ENCODE measurements at regions not wholly inside any gene's neighbourhood (a gene's known extent, or its start where the extent isn't known, plus 50 kb on each side); places are given as distances from the start of the nearest gene placed in this dataset.

DNA sequence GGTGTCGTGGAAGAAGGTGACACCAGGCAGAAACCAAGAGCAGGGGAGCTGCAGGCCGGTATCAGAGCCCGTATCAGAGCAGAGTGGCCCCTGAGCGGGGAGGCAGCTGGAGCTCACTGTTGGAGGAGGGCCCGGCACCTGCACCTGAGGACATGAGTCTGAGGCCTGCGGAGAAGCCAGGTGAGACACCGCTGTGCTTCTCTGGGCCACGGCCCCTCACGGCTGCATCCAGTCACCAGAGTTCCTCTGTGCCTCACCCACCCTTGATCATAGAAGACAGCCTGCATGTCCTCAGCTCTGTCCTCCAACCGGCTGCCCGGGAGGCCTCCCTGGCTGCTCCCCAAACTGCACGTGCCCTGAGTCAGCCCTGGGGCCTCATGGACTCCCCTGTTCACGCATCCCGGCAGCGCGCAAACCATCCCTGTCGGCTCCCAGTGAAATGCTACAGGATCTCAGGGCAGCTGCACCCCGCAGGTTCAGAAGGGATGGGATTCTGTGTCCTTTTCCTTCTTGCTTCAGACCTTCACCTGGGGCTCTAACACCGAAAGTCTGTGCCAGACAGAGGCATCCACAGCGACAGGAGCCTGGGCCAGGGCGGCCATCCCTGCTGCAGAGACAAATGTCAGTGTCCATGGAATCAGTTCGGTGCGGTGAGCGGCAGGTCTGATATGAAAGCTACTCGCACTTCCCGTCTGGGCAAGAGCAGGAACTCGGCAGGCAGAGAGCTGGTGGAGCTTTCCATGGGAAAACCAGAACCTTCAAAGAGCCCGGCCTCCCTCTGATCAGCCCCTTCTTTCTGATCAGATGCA lies 111.9 kb upstream of the FAM20C start:
- Histone ChIP-seq H3K4me3 (ENCODE audit: low read length) (no peak overlapping the region), H3K4me1 (ENCODE audit: control insufficient read depth, insufficient read depth, low read length) (no peaks in the 10 kb centered on the region), H3K27me3 (ENCODE audit: control insufficient read depth, insufficient read depth) (no peaks in the 10 kb centered on the region), H3K27ac (ENCODE audit: low read length) (no peak overlapping the region), H3K9me3 (ENCODE audit: control insufficient read depth, low read length) (no peaks in the 10 kb centered on the region)
- ATAC-seq (no peak), DNase-seq (peak in 2 of 3 donors; percentile 33)
- intact Hi-C loops (cut with DNase I) = no loop called here
- WGBS = 86% methylated on average over 28 of the region's 28 CpGs

DNA sequence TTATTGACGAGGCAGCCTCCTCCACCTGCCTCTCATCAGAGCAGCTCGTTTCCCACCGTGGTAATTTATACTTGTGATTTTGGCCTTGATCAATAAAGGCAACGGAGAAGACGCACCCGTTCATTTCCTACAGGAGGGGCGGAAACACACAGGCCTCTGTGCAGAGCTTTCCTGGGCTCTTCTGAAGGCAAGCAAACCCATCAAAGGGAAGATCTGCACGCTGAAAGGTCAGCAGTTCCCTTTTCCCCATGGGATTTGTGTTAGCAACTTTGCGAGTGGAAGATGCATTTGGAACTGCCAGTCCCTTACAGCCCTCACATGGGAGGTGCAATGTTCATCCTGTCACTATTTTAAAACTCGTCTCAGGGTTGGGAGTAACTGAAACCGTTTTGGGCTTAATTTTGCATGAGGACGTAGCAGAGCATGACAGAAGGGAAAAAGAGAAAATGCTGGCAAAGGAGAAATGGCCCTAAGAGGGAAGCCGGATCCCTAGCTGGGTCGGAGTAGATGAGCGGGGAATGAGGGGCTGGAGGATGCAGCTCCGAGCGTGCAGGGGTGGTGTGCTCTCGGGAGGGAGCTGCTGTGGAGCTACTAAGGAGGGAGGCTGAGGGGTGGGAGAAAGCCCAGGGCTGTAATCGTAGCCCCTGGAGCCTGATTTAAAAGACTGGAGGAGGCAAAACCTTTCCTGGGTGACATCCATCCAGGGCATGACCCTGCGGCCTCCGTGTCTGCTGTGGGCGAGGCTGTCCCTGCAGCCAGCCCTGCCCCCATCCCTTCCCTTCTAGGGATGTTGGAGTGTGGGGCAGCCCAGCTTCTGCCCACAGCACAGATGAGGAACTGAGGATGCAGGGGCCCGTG lies 111.1 kb upstream of the FAM20C start:
- WGBS = 77% methylated on average over 23 of the region's 23 CpGs
- Histone ChIP-seq H3K9me3 (ENCODE audit: control insufficient read depth, low read length) (no peaks in the 10 kb centered on the region), H3K4me1 (ENCODE audit: control insufficient read depth, insufficient read depth, low read length) (no peaks in the 10 kb centered on the region), H3K27me3 (ENCODE audit: control insufficient read depth, insufficient read depth) (no peaks in the 10 kb centered on the region), H3K4me3 (ENCODE audit: low read length) (no peak overlapping the region), H3K27ac (ENCODE audit: low read length) (no peak overlapping the region)
- intact Hi-C loops (cut with DNase I) = no loop called here
- DNase-seq = peak in 1 of 3 donors; percentile 19
- ATAC-seq = no peak

DNA sequence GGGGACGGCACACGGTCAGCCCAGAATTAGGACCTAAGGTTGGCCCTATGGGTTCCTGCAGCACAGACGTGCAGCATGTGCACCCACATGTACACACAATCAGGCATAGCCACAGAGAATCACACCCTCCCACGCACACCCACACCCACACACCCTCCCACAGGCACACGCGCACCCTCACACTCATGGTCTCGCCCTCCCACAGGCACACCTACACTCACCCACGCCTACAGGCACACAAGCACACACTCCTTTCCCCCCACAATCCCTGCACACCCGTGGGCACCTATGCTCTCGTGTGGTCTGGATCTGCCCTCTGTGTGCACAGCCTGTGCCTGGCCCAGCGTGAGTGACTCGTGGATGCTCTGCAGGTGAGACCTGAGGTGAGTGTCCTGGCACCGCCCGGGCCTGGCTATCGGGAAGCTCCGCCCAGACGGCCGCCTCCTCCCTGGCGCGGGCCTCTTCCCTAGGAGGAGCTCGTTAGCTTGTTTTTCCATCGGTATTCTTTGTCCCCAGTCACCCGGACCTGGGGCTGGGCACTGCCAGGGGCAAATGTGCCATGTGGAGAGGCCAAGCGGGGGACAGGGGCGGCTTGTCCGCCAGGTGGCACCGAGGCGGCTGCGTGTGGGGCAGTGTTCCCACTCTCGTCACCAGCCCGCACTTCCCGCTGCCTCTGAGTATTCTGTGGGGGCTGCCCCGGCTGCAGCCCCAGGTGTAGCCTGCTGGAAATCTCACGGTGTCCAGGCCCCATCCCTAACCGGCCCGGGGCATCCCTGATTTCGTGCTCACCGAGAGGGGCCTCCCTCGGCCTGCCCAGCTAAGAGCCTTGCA lies 110.2 kb upstream of the FAM20C start:
- H3K4me1 ChIP-seq (ENCODE audit: control insufficient read depth, insufficient read depth, low read length) = no peaks in the 10 kb centered on the region
- DNase-seq (peak in 2 of 3 donors; percentile 39 to 54), ATAC-seq (no peak)
- no peak overlapping the region for H3K4me3 ChIP-seq (ENCODE audit: low read length)
- no peak overlapping the region for H3K27ac ChIP-seq (ENCODE audit: low read length)
- WGBS = 77% methylated on average over 39 of the region's 39 CpGs
- no peaks in the 10 kb centered on the region for H3K27me3 ChIP-seq (ENCODE audit: control insufficient read depth, insufficient read depth)
- intact Hi-C loops (cut with DNase I) = no loop called here
- no peaks in the 10 kb centered on the region for H3K9me3 ChIP-seq (ENCODE audit: control insufficient read depth, low read length)

DNA sequence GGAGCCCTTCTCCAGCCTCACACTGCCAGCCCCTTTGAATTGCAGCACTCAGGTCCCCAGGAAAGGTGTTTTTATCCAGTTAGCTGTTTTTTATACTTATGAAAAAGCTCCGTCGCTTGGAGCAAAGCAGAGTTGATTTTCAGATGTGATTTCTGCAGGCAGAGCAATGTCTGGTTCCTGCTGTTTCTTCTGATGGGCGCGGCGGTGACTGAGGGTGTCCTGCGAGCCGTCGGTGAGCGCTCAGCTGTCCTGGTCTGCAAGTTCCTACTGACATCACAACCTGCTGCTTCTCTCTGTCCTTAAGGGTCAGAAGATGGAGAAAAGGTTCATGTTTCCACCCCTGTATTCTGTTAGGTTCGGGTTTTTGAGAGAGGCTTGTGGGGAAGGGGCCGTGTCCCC lies 109.6 kb upstream of the FAM20C start:
- no peaks in the 10 kb centered on the region for H3K27me3 ChIP-seq (ENCODE audit: control insufficient read depth, insufficient read depth)
- H3K9me3 ChIP-seq (ENCODE audit: control insufficient read depth, low read length) = no peaks in the 10 kb centered on the region
- no peak for ATAC-seq
- 85% methylated on average over 11 of the region's 11 CpGs for WGBS
- intact Hi-C loops (cut with DNase I) = no loop called here
- no peaks in the 10 kb centered on the region for H3K4me1 ChIP-seq (ENCODE audit: control insufficient read depth, insufficient read depth, low read length)
- H3K4me3 ChIP-seq (ENCODE audit: low read length) = no peak overlapping the region
- H3K27ac ChIP-seq (ENCODE audit: low read length) = no peak overlapping the region
- DNase-seq = peak in 1 of 3 donors; percentile 27

DNA sequence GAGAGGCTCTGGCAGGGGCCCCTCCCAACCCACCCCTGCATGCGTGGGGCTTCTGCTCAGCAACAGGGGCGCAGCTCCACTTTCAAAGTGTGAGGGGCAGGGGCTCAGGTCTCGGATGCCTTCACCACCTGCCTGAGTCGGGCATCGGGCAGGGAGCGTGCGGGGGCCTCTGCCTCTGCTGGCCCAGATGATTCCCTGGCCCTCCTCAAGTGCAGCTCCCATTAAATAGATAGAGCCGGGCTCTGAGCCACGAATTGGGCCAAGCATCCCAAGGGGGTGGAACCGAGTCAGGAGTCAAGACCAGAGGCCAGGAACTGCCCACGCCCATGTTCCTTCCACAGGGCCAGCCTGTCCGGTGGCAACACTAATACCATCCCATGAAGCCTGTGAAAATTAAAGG lies 108.9 kb upstream of the FAM20C start:
- H3K27ac ChIP-seq (ENCODE audit: low read length) = no peak overlapping the region

DNA sequence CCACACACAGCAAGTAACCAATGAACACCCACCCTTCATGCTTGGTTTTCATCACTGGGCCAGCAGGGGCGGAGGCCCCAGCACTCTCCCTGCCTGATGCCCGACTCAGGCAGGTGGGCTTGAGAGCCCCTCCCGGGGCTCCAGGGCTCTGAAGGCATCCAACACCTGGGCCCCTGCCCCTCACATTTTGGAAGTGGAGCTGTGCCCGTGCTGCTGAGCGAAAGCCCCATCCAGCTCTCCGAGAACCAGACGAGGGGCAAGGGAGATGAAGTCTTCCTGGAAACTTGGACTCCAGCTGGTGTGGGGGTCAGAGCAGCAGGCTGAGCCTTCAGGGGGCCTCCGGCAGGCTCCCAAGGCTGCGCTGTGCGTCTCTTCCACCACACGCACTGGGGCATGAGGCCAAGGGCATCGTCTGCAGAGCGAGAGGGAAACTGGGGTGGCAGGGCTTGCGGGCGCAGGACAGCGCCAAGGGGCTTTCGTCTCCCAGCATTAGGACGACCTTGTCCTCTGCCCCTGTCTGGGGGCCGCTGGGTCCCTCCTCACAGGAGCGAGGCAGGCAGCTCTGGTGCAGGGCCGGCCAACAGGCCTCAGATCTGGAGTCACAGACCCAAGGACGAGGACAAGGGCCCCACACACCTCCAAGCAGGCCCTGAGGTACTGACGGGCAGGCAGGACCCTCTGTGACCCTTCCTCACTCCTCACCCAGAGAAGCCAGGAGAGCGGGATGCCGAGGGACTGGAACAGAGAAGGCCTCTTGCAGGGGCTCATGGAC lies 108.3 kb upstream of the FAM20C start:
- 89% methylated on average over 25 of the region's 25 CpGs for WGBS
- no peaks in the 10 kb centered on the region for H3K27me3 ChIP-seq (ENCODE audit: control insufficient read depth, insufficient read depth)
- H3K9me3 ChIP-seq (ENCODE audit: control insufficient read depth, low read length) = no peaks in the 10 kb centered on the region
- ATAC-seq (no peak), DNase-seq (peak in 2 of 3 donors; percentile 37 to 40)
- no peaks in the 10 kb centered on the region for H3K4me1 ChIP-seq (ENCODE audit: control insufficient read depth, insufficient read depth, low read length)
- H3K27ac ChIP-seq (ENCODE audit: low read length) = no peak overlapping the region
- intact Hi-C loops (cut with DNase I) = no loop called here
- no peak overlapping the region for H3K4me3 ChIP-seq (ENCODE audit: low read length)

More for the DNA sequence above, 108.9 kb upstream of the FAM20C start:
- WGBS = 76% methylated on average over 12 of the region's 12 CpGs
- Histone ChIP-seq H3K27me3 (ENCODE audit: control insufficient read depth, insufficient read depth) (no peaks in the 10 kb centered on the region), H3K4me1 (ENCODE audit: control insufficient read depth, insufficient read depth, low read length) (no peaks in the 10 kb centered on the region), H3K4me3 (ENCODE audit: low read length) (no peak overlapping the region), H3K9me3 (ENCODE audit: control insufficient read depth, low read length) (no peaks in the 10 kb centered on the region)
- DNase-seq (peak in 2 of 3 donors; percentile 44 to 73), ATAC-seq (no peak)
- intact Hi-C loops (cut with DNase I) = no loop called here

DNA sequence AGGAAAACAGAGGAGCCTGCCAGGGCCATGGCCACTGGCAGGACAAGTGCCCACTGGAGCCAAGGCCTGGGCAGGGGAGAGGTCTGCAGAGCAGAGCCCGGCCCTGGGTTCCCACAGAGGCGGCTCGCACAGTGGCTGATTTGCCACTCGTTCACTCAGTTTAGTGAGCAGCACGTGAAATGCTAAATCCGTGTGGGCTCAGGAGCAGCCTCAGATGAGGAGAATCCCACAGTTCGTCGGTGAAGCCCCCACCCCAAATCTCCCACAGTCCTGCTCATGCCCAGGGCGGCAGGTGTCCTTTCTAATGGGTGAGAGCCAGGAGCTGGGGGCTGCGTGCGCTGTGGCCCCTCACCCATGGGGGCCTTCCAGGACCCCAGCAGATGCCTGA lies 107.7 kb upstream of the FAM20C start:
- Histone ChIP-seq H3K4me1 (ENCODE audit: control insufficient read depth, insufficient read depth, low read length) (no peaks in the 10 kb centered on the region), H3K4me3 (ENCODE audit: low read length) (no peak overlapping the region), H3K27me3 (ENCODE audit: control insufficient read depth, insufficient read depth) (no peaks in the 10 kb centered on the region), H3K27ac (ENCODE audit: low read length) (no peak overlapping the region), H3K9me3 (ENCODE audit: control insufficient read depth, low read length) (no peaks in the 10 kb centered on the region)
- DNase-seq = peak in 2 of 3 donors; percentile 26 to 28
- ATAC-seq = no peak
- 93% methylated on average over 11 of the region's 11 CpGs for WGBS
- intact Hi-C loops (cut with DNase I) = no loop called here

DNA sequence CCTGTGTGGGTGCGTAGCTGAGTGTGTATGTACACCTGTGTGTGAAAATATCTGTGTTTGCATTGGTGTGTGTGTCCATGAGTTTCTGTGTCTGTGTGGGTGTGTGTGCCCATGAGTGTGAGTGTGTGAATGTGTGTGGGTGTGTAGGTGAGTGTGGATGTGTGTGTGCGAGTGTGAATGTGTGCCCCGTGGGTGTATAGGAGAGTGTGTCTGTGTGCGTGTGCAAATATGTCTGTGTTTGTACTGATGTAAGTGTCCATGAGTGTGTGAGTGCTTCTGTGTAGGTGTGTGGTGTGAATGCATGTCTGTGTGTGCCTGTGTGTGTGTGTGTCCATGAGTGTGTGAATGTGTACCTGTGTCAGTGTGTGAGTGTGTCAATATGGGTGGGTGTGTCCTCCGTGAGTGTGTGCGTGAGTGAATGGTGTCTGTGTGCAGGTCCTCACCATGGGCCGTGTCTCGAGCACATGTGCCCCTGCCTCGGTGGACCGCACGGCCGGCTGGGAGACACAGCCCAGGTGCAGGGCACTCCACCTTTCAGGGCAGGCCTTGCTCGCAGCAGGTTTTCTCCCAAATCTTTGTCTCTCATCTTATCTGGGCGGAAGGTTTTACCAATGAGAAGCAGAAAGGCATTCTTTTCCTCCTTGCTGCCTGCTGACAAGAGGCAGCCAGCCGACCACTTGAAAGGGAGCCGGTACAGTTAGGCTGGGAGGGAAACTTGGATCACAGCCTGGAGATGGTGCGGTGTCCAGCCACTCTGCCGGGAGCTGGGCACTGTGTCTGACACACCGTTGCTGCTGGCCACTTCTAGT lies 107.1 kb upstream of the FAM20C start:
- Histone ChIP-seq H3K27ac (ENCODE audit: low read length) (no peak overlapping the region), H3K9me3 (ENCODE audit: control insufficient read depth, low read length) (no peaks in the 10 kb centered on the region), H3K4me3 (ENCODE audit: low read length) (no peak overlapping the region), H3K27me3 (ENCODE audit: control insufficient read depth, insufficient read depth) (no peaks in the 10 kb centered on the region), H3K4me1 (ENCODE audit: control insufficient read depth, insufficient read depth, low read length) (no peaks in the 10 kb centered on the region)
- WGBS = 69% methylated on average over 19 of the region's 19 CpGs
- DNase-seq (peak in 2 of 3 donors; percentile 61 to 62), ATAC-seq (peak in 1 of 2 donors; percentile 46)
- intact Hi-C loops (cut with DNase I) = no loop called here

DNA sequence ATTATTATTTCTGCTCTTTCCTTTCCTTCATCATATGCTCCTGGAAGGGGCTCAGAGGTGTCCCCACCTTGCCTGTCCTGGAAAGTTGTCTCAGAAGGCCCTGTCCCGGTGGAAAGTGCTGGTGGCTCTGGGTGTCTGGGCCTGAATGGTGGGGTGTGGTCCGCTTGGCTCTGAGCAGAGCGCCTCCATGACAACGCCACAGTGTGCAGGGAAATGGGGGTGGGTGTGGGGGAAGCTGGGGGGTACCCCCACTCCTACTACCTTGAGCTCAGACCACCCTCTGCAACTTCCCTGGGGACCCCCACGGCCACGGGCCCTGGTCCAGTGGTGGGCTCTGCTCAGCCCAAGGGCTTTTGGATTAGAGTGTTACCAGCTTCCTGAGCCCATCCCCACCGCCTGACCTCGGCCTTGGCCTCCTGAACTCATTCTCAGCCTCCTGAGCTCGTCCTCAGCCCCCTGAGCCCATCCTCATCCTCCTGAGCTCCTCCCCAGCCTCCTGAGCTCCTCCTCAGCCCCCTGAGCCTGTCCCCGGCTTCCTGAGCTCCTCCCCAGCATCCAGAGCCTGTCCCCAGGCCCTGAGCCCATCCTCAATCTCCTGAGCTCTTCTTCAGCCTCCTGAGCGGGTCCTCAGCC lies 106.4 kb upstream of the FAM20C start:
- H3K4me3 ChIP-seq (ENCODE audit: low read length) = no peak overlapping the region
- 82% methylated on average over 11 of the region's 11 CpGs for WGBS
- intact Hi-C loops (cut with DNase I) = no loop called here
- H3K4me1 ChIP-seq (ENCODE audit: control insufficient read depth, insufficient read depth, low read length) = no peaks in the 10 kb centered on the region
- no peaks in the 10 kb centered on the region for H3K9me3 ChIP-seq (ENCODE audit: control insufficient read depth, low read length)
- no peak overlapping the region for H3K27ac ChIP-seq (ENCODE audit: low read length)
- ATAC-seq (no peak), DNase-seq (peak in 2 of 3 donors; percentile 26 to 50)
- no peaks in the 10 kb centered on the region for H3K27me3 ChIP-seq (ENCODE audit: control insufficient read depth, insufficient read depth)
